Right lobe of liver (tissue), 6 donors: ENCODE measurements at regions not wholly inside any gene's neighbourhood (a gene's known extent, or its start where the extent isn't known, plus 50 kb on each side); places are given as distances from the start of the nearest gene placed in this dataset.
"Not testable (repeated sequence)": the region's sequence is repeated elsewhere in the genome, so short reads cannot be mapped to it uniquely, and the experiment has no call there.

ENCODE experiments used
- ATAC-seq, 4 donors: fragments of 200-7000 bp; cut with Tn5 transposase; one replicate each; pipeline ENCODE4 v1.9.1; 2020; ENCODE audit warnings: mild to moderate bottlenecking in 4 of 4, moderate library complexity in 4 of 4
- DNase-seq, 3 donors: peaks; one replicate each; pipeline ENCODE4 v3.0.0-alpha.2; 2020
- H3K27ac ChIP-seq, 3 donors: fragments of 200-600 bp; one replicate each; pipeline ENCODE4 v1.8.0; 2022
- H3K27me3 ChIP-seq, 2 donors: fragments of 200-600 bp; one replicate each; pipeline ENCODE4 v1.8.0; 2022
- H3K36me3 ChIP-seq, 4 donors: fragments of 200-600 bp; sonication (generic) in 1 of 4; one replicate each; pipeline versions ENCODE4 v1.5.1 to v1.8.0; 2017 to 2022; ENCODE audit warnings: control low read depth in 1 of 4
- H3K4me1 ChIP-seq, 4 donors: fragments of 200-600 bp; sonication (generic) in 1 of 4; one replicate each; pipeline versions ENCODE4 v1.5.1 to v1.8.0; 2017 to 2022; ENCODE audit warnings: control low read depth in 1 of 4
- H3K4me3 ChIP-seq, 3 donors: fragments of 200-600 bp; one replicate each; pipeline ENCODE4 v1.8.0; 2022
- H3K9me3 ChIP-seq, 4 donors: fragments of 200-600 bp; sonication (generic) in 1 of 4; one replicate each; pipeline versions ENCODE4 v1.5.1 to v1.8.0; 2017 to 2022; ENCODE audit warnings: control low read depth in 1 of 4
- POLR2A ChIP-seq: fragments of 450-650 bp; IDR thresholded peaks from one replicate; pipeline ENCODE4 v1.6.1; 2017; ENCODE audit warnings: antibody characterized with exemption, mild to moderate bottlenecking
- WGBS: methylation state at CpG from one replicate; pipeline ENCODE4 v1.1.6; 2018; ENCODE audit warnings: low coverage, low lambda C conversion rate; ENCODE audit not compliant: insufficient coverage; ENCODE audit errors: missing lambda C conversion rate; 5-methylcytosine and 5-hydroxymethylcytosine counted together
- intact Hi-C, 2 donors: fragments of 100-400 bp; cut with DNase I; formaldehyde crosslinking; loops; one replicate each; pipeline versions ENCODE4 v1.11.2 to v1.14.1; 2022
- TF ChIP-seq, protein P1 (sequence below), 4 donors: fragments of 200-600 bp in 3 of 4; fragments of 450-650 bp in 1 of 4; IDR thresholded peaks; one replicate each; pipeline versions ENCODE4 v1.5.1 to v1.8.0; 2016 to 2022; ENCODE audit warnings: antibody characterized with exemption in 4 of 4, mild to moderate bottlenecking in 2 of 4
- donor health status: DM: no; HTN: yes; CAD: no.
- donor health status: DM: no; HTN: no; CAD: no.
- donor health status: DM: no; HTN: no; CAD: no.
- donor health status: DM: no; HTN: yes; CAD: no.
- donor health status: DM: no; HTN: yes; CAD: no.

DNA sequence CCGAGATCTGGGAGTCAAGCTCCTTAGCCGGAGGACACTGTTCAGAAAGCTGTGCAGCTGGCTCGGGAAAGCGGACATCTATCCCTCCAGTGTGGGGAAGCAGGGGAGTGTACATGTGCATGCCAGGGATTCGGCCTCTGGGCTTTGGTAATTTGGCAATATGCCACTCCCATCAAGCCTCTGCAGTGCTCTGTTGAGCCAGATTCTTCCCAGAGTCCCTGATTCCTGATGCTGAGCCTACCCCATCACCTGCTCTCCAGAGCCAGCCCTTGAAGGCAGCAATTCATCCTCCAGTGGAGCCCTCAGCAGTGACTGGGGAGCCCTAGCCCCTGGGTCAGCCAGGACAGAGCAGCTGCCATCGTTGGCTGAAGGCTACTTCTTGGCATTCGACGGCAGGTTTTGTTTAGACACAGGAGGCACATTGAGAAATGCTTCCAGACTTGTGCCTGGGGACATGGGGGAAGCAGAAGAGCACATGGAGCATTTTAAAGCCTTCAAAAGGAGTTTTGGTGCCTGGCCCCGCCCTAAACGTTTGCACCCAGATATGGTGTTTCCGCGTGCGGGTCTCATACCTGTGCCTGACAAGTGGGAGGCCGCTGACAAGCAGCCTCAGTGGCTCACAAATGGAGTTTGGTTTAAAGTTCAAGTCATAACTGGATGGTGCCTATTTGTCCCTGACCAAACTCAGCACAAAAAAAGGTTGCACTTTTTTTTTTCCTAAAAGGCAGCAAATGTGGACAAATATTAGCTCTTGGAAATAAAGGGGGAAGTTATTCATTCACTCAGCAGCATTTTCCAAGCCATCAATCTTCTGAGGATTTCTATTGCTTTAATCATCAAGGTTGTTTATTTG, 272.8 kb downstream of the CYRIA start:
- H3K4me1 ChIP-seq: no peaks in the 10 kb centered on the region
- no peak overlapping the region for H3K27ac ChIP-seq
- no peaks in the 10 kb centered on the region for H3K9me3 ChIP-seq
- DNase-seq: no peak
- WGBS: 30% methylated on average over 5 of the region's 14 CpGs
- TF ChIP-seq POLR2A: no peak
- TF ChIP-seq, protein P1, sequence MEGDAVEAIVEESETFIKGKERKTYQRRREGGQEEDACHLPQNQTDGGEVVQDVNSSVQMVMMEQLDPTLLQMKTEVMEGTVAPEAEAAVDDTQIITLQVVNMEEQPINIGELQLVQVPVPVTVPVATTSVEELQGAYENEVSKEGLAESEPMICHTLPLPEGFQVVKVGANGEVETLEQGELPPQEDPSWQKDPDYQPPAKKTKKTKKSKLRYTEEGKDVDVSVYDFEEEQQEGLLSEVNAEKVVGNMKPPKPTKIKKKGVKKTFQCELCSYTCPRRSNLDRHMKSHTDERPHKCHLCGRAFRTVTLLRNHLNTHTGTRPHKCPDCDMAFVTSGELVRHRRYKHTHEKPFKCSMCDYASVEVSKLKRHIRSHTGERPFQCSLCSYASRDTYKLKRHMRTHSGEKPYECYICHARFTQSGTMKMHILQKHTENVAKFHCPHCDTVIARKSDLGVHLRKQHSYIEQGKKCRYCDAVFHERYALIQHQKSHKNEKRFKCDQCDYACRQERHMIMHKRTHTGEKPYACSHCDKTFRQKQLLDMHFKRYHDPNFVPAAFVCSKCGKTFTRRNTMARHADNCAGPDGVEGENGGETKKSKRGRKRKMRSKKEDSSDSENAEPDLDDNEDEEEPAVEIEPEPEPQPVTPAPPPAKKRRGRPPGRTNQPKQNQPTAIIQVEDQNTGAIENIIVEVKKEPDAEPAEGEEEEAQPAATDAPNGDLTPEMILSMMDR (IDR thresholded peaks at IDR 0.05): no peak
- H3K4me3 ChIP-seq: no peak overlapping the region
- intact Hi-C loops: no loop called here
- no peaks in the 10 kb centered on the region for H3K27me3 ChIP-seq
- ATAC-seq: peak in 1 of 4 donors; percentile 7
- H3K36me3 ChIP-seq: no peaks in the 10 kb centered on the region

DNA sequence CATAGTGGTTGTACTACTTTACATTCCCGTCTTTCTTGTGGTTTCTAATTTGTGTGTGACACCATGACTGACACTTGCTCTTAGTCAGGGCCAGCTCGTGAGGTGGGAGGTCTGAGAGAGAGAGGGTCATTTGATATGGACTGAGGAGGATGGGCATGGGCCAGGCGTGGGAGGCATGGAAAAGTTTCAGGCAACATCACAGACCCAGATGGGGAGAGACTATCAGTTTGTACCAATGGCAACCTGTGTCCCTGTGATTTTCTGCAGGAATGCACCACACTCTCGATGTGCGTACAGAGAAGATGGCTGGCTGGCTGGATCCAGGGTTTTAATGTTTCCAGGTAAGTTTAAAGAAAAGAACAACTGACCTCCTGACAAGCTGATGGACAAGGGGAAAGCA, 273.6 kb downstream of the CYRIA start:
- TF ChIP-seq, protein P1 (IDR thresholded peaks at IDR 0.05): no peak
- no peak for TF ChIP-seq POLR2A
- Histone ChIP-seq H3K27ac (no peak overlapping the region), H3K36me3 (no peaks in the 10 kb centered on the region), H3K9me3 (no peaks in the 10 kb centered on the region), H3K4me3 (no peak overlapping the region), H3K27me3 (no peaks in the 10 kb centered on the region), H3K4me1 (no peaks in the 10 kb centered on the region)
- 51% methylated on average over 4 of the region's 5 CpGs for WGBS
- no peak for DNase-seq
- no peak for ATAC-seq
- intact Hi-C loops: no loop called here

GRCh38 chr2:16390561-16390960, 275.1 kb downstream of the CYRIA start:
- no peaks in the 10 kb centered on the region for H3K27me3 ChIP-seq
- no peak for ATAC-seq
- no peak for TF ChIP-seq POLR2A
- TF ChIP-seq, protein P1 (IDR thresholded peaks at IDR 0.05): no peak
- intact Hi-C loops: no loop called here
- no peak for DNase-seq
- H3K4me1 ChIP-seq: no peaks in the 10 kb centered on the region
- H3K27ac ChIP-seq: no peak overlapping the region
- H3K4me3 ChIP-seq: no peak overlapping the region
- no peaks in the 10 kb centered on the region for H3K36me3 ChIP-seq
- no peaks in the 10 kb centered on the region for H3K9me3 ChIP-seq
- 59% methylated on average over 4 of the region's 6 CpGs for WGBS

- H3K4me3 ChIP-seq: no peak overlapping the region
- H3K36me3 ChIP-seq: no peaks in the 10 kb centered on the region
- no peaks in the 10 kb centered on the region for H3K4me1 ChIP-seq
- ATAC-seq (no peak), DNase-seq (no peak)
- H3K27me3 ChIP-seq: no peaks in the 10 kb centered on the region
- 77% methylated on average over 3 of the region's 3 CpGs for WGBS
- no peak overlapping the region for H3K27ac ChIP-seq
- TF ChIP-seq POLR2A: no peak
- TF ChIP-seq, protein P1 (IDR thresholded peaks at IDR 0.05): no peak
- intact Hi-C loops: no loop called here
- no peaks in the 10 kb centered on the region for H3K9me3 ChIP-seq
Measured at GRCh38 chr2:16389611-16390010, 276.0 kb downstream of the CYRIA start.

DNA sequence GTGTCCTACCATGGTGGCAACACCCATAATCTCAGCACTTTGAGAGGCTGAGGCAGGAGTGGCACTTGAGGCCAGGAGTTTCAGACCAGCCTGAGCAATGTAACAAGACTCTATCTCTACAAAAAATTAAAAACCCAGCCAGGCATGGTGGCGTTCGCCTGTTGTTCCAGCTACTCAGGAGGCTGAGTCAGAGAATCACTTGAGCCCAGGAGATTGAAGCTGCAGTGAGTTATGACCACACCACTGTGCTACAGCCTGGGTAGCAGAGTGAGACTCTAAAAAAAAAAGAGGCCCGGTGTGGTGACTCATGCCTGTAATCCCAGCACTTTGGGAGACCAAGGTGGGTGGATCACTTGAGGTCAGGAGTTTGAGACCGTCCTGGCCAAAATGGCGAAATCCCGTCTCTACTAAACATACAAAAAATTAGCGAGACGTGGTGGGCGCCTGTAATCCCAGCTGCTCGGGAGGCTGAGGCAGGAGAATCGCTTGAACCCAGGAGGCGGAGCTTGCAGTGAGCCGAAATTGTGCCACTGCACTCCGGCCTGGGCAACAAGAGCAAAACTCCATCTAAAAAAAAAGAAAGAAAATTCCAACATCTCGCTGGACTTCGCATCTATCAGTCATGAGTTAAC, 277.3 kb downstream of the CYRIA start:
- H3K27ac ChIP-seq, intact Hi-C loops, H3K9me3 ChIP-seq, H3K4me1 ChIP-seq, H3K27me3 ChIP-seq, H3K4me3 ChIP-seq, DNase-seq, ATAC-seq, H3K36me3 ChIP-seq: not testable (repeated sequence)
- WGBS: 88% methylated on average over 14 of the region's 16 CpGs
